Mesenchymal stem cell (in vitro differentiated cells and primary cell): ENCODE measurements at regions not wholly inside any gene's neighbourhood (a gene's known extent, or its start where the extent isn't known, plus 50 kb on each side); places are given as distances from the start of the nearest gene placed in this dataset.

Experiments
- DNase-seq: peaks from one replicate; pipeline ENCODE4 v3.0.0-alpha.2; 2013
- H2AFZ ChIP-seq: one replicate; pipeline ENCODE4 v1.6.1; 2013; ENCODE audit warnings: low read depth, mild to moderate bottlenecking, control low read depth, inconsistent platforms, low read length, moderate library complexity
- H2AK5ac ChIP-seq: 2 replicates; pipeline ENCODE4 v1.6.1; 2013; ENCODE audit warnings: low read length, moderate library complexity, mild to moderate bottlenecking, inconsistent platforms; ENCODE audit not compliant: severe bottlenecking
- H2BK120ac ChIP-seq: one replicate; pipeline ENCODE4 v1.6.1; 2013; ENCODE audit warnings: low read depth, mild to moderate bottlenecking, inconsistent platforms, low read length, moderate library complexity
- H2BK12ac ChIP-seq, 2 experiments: one replicate each; pipeline ENCODE4 v1.6.1; 2013; ENCODE audit warnings: inconsistent platforms in 2 of 2, low read length in 2 of 2, mild to moderate bottlenecking in 2 of 2, moderate library complexity in 2 of 2, control low read depth in 1 of 2
- H2BK15ac ChIP-seq: one replicate; pipeline ENCODE4 v1.6.1; 2013; ENCODE audit warnings: mild to moderate bottlenecking, low read depth, inconsistent platforms; ENCODE audit not compliant: poor library complexity, severe bottlenecking
- H2BK5ac ChIP-seq: 2 replicates; pipeline ENCODE4 v1.6.1; 2013; ENCODE audit warnings: low read depth, mild to moderate bottlenecking, low read length, control low read depth, inconsistent platforms; ENCODE audit not compliant: poor library complexity, severe bottlenecking
- H3K14ac ChIP-seq, 2 experiments: one replicate each; pipeline ENCODE4 v1.6.1; 2013; ENCODE audit warnings: inconsistent platforms in 2 of 2, low read length in 2 of 2, control low read depth in 1 of 2, mild to moderate bottlenecking in 1 of 2, moderate library complexity in 1 of 2
- H3K18ac ChIP-seq, 2 experiments: one replicate each; pipeline ENCODE4 v1.6.1; 2013; ENCODE audit warnings: inconsistent platforms in 2 of 2, low read length in 2 of 2, control low read depth in 1 of 2, low read depth in 1 of 2, mild to moderate bottlenecking in 1 of 2
- H3K23ac ChIP-seq, 2 experiments: one replicate each; pipeline ENCODE4 v1.6.1; 2013; ENCODE audit warnings: inconsistent platforms in 2 of 2, low read length in 2 of 2, mild to moderate bottlenecking in 2 of 2, moderate library complexity in 2 of 2, control low read depth in 1 of 2
- H3K27ac ChIP-seq: 2 replicates; pipeline ENCODE4 v1.5.1; 2013; ENCODE audit warnings: mild to moderate bottlenecking, moderate library complexity, low read length, control low read depth, inconsistent platforms; ENCODE audit not compliant: poor library complexity, severe bottlenecking
- H3K27me3 ChIP-seq, 2 experiments: 2 replicates each; pipeline versions ENCODE4 v1.6.1 to v1.7.0; 2013; ENCODE audit warnings: low read length in 2 of 2, mild to moderate bottlenecking in 2 of 2, moderate library complexity in 2 of 2, control low read depth in 1 of 2, inconsistent platforms in 1 of 2; ENCODE audit not compliant: control insufficient read depth in 1 of 2, insufficient read depth in 1 of 2
- H3K36me3 ChIP-seq, 2 experiments: 2 replicates each; pipeline versions ENCODE4 v1.6.1 to v1.7.0; 2013; ENCODE audit warnings: low read length in 2 of 2, control low read depth in 1 of 2, inconsistent platforms in 1 of 2, low read depth in 1 of 2, mild to moderate bottlenecking in 1 of 2; ENCODE audit not compliant: insufficient read depth in 2 of 2, control insufficient read depth in 1 of 2
- H3K4ac ChIP-seq, 2 experiments: one replicate each; pipeline ENCODE4 v1.6.1; 2013; ENCODE audit warnings: inconsistent platforms in 2 of 2, low read length in 2 of 2, mild to moderate bottlenecking in 2 of 2, moderate library complexity in 2 of 2, control low read depth in 1 of 2, low read depth in 1 of 2
- H3K4me1 ChIP-seq: 2 replicates; pipeline ENCODE4 v1.6.1; 2013; ENCODE audit warnings: low read depth, low read length, control low read depth; ENCODE audit not compliant: control insufficient read depth, insufficient read depth
- H3K4me2 ChIP-seq: 2 replicates; pipeline ENCODE4 v1.6.1; 2013; ENCODE audit warnings: low read length, mild to moderate bottlenecking, inconsistent platforms; ENCODE audit not compliant: poor library complexity, severe bottlenecking
- H3K4me3 ChIP-seq, 2 experiments: 2 replicates each; pipeline versions ENCODE4 v1.5.1 to v1.7.0; 2013; ENCODE audit warnings: low read length in 2 of 2, mild to moderate bottlenecking in 2 of 2, control low read depth in 1 of 2, low read depth in 1 of 2; ENCODE audit not compliant: insufficient read depth in 1 of 2
- H3K79me1 ChIP-seq: replicated peaks from 2 replicates; pipeline ENCODE4 v1.6.1; 2013; ENCODE audit warnings: mild to moderate bottlenecking, control low read depth, low read length, inconsistent platforms; ENCODE audit not compliant: poor library complexity, severe bottlenecking
- H3K9ac ChIP-seq: 2 replicates; pipeline ENCODE4 v1.7.0; 2013; ENCODE audit warnings: mild to moderate bottlenecking, low read length, moderate library complexity
- H3K9me3 ChIP-seq: 2 replicates; pipeline ENCODE4 v1.7.0; 2013; ENCODE audit warnings: mild to moderate bottlenecking, low read length; ENCODE audit not compliant: control insufficient read depth
- H4K8ac ChIP-seq: one replicate; pipeline ENCODE4 v1.6.1; 2013; ENCODE audit warnings: inconsistent platforms, mild to moderate bottlenecking, low read length, moderate library complexity
- H4K91ac ChIP-seq: one replicate; pipeline ENCODE4 v1.6.1; 2013; ENCODE audit warnings: mild to moderate bottlenecking, low read length, inconsistent platforms
- WGBS: methylation state at CpG from one replicate; pipeline ENCODE4 v1.1.7; 2013; ENCODE audit warnings: mixed read lengths; 5-methylcytosine and 5-hydroxymethylcytosine counted together

- H3K9me3 ChIP-seq, result no peaks in the 10 kb centered on the region
- no peaks in the 10 kb centered on the region for H3K27me3 ChIP-seq
- H3K27ac ChIP-seq, result no peak overlapping the region
- H2BK12ac ChIP-seq, result no peak overlapping the region
- no peak overlapping the region for H2AK5ac ChIP-seq
- H4K91ac ChIP-seq, result no peak overlapping the region
- H2BK15ac ChIP-seq, result no peak overlapping the region
- no peak overlapping the region for H3K18ac ChIP-seq
- no peak overlapping the region for H2BK120ac ChIP-seq
- H3K79me1 ChIP-seq, result no peaks in the 10 kb centered on the region
- no peaks in the 10 kb centered on the region for H3K4me1 ChIP-seq
- no peak overlapping the region for H3K23ac ChIP-seq
- H2AFZ ChIP-seq, result no peak overlapping the region
- H3K14ac ChIP-seq, result no peak overlapping the region
- H3K4ac ChIP-seq, result no peak overlapping the region
- H2BK5ac ChIP-seq, result no peak overlapping the region
- H4K8ac ChIP-seq, result no peak overlapping the region
- 77% methylated on average over 2 of the region's 3 CpGs for WGBS
- no peak overlapping the region for H3K9ac ChIP-seq
- H3K4me2 ChIP-seq, result no peak overlapping the region
- H3K4me3 ChIP-seq, result no peak overlapping the region
- no peaks in the 10 kb centered on the region for H3K36me3 ChIP-seq
- no peak for DNase-seq
Measured at GRCh38 chr7:144892761-144893160, 56.9 kb upstream of the TPK1 start.
